GM23338 (cell line): ENCODE measurements at regions not wholly inside any gene's neighbourhood (a gene's known extent, or its start where the extent isn't known, plus 50 kb on each side); places are given as distances from the start of the nearest gene placed in this dataset.

Source experiments
- ATAC-seq: fragments of 200-7000 bp; cut with Tn5 transposase; 3 replicates; pipeline ENCODE4 v1.9.1; 2020
- DNase-seq: peaks from one replicate; pipeline ENCODE4 v3.0.0-alpha.2; 2015; ENCODE audit warnings: low spot score
- H2AFZ ChIP-seq: fragments of 200-600 bp; sonication (generic); 2 replicates; pipeline ENCODE4 v1.8.0; 2016; ENCODE audit warnings: antibody characterized with exemption, mild to moderate bottlenecking, moderate library complexity
- H3F3A ChIP-seq: fragments of 200-600 bp; sonication (generic); replicated peaks from 2 replicates; pipeline ENCODE4 v1.8.0; 2017; ENCODE audit warnings: antibody characterized with exemption, mixed run types, low read depth
- H3K27ac ChIP-seq: fragments of 200-600 bp; sonication (generic); 2 replicates; pipeline ENCODE4 v1.6.1; 2016; ENCODE audit warnings: low read depth
- H3K27me3 ChIP-seq: fragments of 200-600 bp; sonication (generic); 2 replicates; pipeline ENCODE4 v1.8.0; 2016; ENCODE audit warnings: mild to moderate bottlenecking, mixed run types, moderate library complexity; ENCODE audit not compliant: insufficient read depth
- H3K36me3 ChIP-seq: fragments of 200-600 bp; sonication (generic); 2 replicates; pipeline ENCODE4 v1.8.0; 2016; ENCODE audit warnings: mild to moderate bottlenecking; ENCODE audit not compliant: insufficient read depth
- H3K4me1 ChIP-seq: fragments of 200-600 bp; sonication (generic); 2 replicates; pipeline ENCODE4 v1.8.0; 2016; ENCODE audit warnings: mild to moderate bottlenecking, moderate library complexity; ENCODE audit not compliant: insufficient read depth
- H3K4me2 ChIP-seq: fragments of 200-600 bp; sonication (generic); 2 replicates; pipeline ENCODE4 v1.7.1; 2017; ENCODE audit warnings: mixed run types
- H3K4me3 ChIP-seq: fragments of 200-600 bp; sonication (generic); 2 replicates; pipeline ENCODE4 v1.6.1; 2016; ENCODE audit warnings: mixed run types
- H3K79me2 ChIP-seq: fragments of 200-600 bp; sonication (generic); replicated peaks from 2 replicates; pipeline ENCODE4 v1.8.0; 2017; ENCODE audit warnings: mild to moderate bottlenecking; ENCODE audit not compliant: insufficient read depth
- H3K9me2 ChIP-seq: fragments of 200-600 bp; sonication (generic); 2 replicates; pipeline ENCODE4 v1.8.0; 2017; ENCODE audit not compliant: insufficient read depth
- H4K20me1 ChIP-seq: fragments of 200-600 bp; sonication (generic); replicated peaks from 2 replicates; pipeline ENCODE4 v1.8.0; 2017; ENCODE audit warnings: mild to moderate bottlenecking; ENCODE audit not compliant: insufficient read depth
- H3K27ac Mint-ChIP-seq: 2 replicates; pipeline ENCODE4 v1.8.0; 2020; ENCODE audit warnings: inconsistent platforms, mild to moderate bottlenecking, moderate library complexity, mixed read lengths
- H3K27me3 Mint-ChIP-seq: 3 replicates; pipeline ENCODE4 v1.8.0; 2022; ENCODE audit warnings: low read depth, mild to moderate bottlenecking, moderate library complexity, mixed read lengths, inconsistent platforms; ENCODE audit not compliant: insufficient read depth, poor library complexity
- H3K36me3 Mint-ChIP-seq: 3 replicates; pipeline ENCODE4 v1.8.0; 2021; ENCODE audit warnings: low read depth, mild to moderate bottlenecking, inconsistent platforms, moderate library complexity, mixed read lengths
- H3K4me1 Mint-ChIP-seq: 3 replicates; pipeline ENCODE4 v1.8.0; 2020; ENCODE audit warnings: mild to moderate bottlenecking, inconsistent platforms, mixed read lengths
- H3K4me3 Mint-ChIP-seq: 3 replicates; pipeline ENCODE4 v1.8.0; 2021; ENCODE audit warnings: moderate library complexity, mild to moderate bottlenecking, inconsistent platforms, mixed read lengths
- H3K9me3 Mint-ChIP-seq: 3 replicates; pipeline ENCODE4 v1.8.0; 2020; ENCODE audit warnings: moderate library complexity, mild to moderate bottlenecking, inconsistent platforms, mixed read lengths
- CREB1 ChIP-seq: fragments of 250-450 bp; sonication (Bioruptor Pico); IDR thresholded peaks from 2 replicates; pipeline ENCODE4 v1.5.0; 2020; ENCODE audit warnings: low read depth, mild to moderate bottlenecking, moderate library complexity
- ETS1 ChIP-seq: IDR thresholded peaks from 2 replicates; pipeline ENCODE4 v1.6.1; 2016; ENCODE audit warnings: antibody characterized with exemption
- EZH2 ChIP-seq: fragments of 200-600 bp; sonication (generic); IDR thresholded peaks from one replicate; pipeline ENCODE4 v1.8.0; 2017; ENCODE audit warnings: antibody characterized with exemption, mild to moderate bottlenecking, low read depth; ENCODE audit not compliant: unreplicated experiment
- EZH2phosphoT487 ChIP-seq: fragments of 200-600 bp; sonication (generic); IDR thresholded peaks from one replicate; pipeline ENCODE4 v1.8.1; 2018; ENCODE audit warnings: antibody characterized with exemption; ENCODE audit not compliant: unreplicated experiment
- NANOG ChIP-seq: IDR thresholded peaks from 2 replicates; pipeline ENCODE4 v1.6.1; 2016; ENCODE audit warnings: antibody characterized with exemption, borderline replicate concordance
- POLR2AphosphoS5 ChIP-seq: IDR thresholded peaks from 2 replicates; pipeline ENCODE4 v1.6.1; 2016; ENCODE audit warnings: antibody characterized with exemption, low read depth
- REST ChIP-seq: IDR thresholded peaks from one replicate; pipeline ENCODE4 v1.6.1; 2018; ENCODE audit warnings: antibody characterized with exemption; ENCODE audit not compliant: unreplicated experiment
- STAT1 ChIP-seq: IDR thresholded peaks from one replicate; pipeline ENCODE4 v1.6.1; 2016; ENCODE audit warnings: antibody characterized with exemption; ENCODE audit not compliant: unreplicated experiment
- ZNF114 ChIP-seq: fragments of 250-450 bp; sonication (Bioruptor Pico); IDR thresholded peaks from 2 replicates; pipeline ENCODE4 v1.5.0; 2020; ENCODE audit warnings: mild to moderate bottlenecking, moderate library complexity
- ZNF331 ChIP-seq: fragments of 250-450 bp; sonication (Bioruptor Pico); IDR thresholded peaks from 2 replicates; pipeline ENCODE4 v1.5.0; 2020; ENCODE audit warnings: low read depth, mild to moderate bottlenecking, moderate library complexity
- ZNF462 ChIP-seq: fragments of 250-450 bp; sonication (Bioruptor Pico); IDR thresholded peaks from 2 replicates; pipeline ENCODE4 v1.5.0; 2020; ENCODE audit warnings: mild to moderate bottlenecking, moderate library complexity

GRCh38 chr2:21431078-21431477 is 307.3 kb downstream of the TDRD15 start:
- H3K4me2 ChIP-seq, result no peak overlapping the region
- H3K4me1 ChIP-seq, result no peaks in the 10 kb centered on the region
- H2AFZ ChIP-seq, result no peak overlapping the region
- no peaks in the 10 kb centered on the region for H3K27me3 ChIP-seq
- Mint-ChIP-seq H3K4me1 (peaks cover 3% of the 10 kb centered on the region; the same call in 2 of the 3 replicates), H3K27me3 (no peaks in the 10 kb centered on the region), H3K36me3 (peaks cover 3% of the 10 kb centered on the region; the same call in 2 of the 3 replicates), H3K27ac (no peak overlapping the region), H3K9me3 (peaks cover 3% of the 10 kb centered on the region; the same call in 2 of the 3 replicates), H3K4me3 (no peak overlapping the region)
- TF ChIP-seq CREB1 (CRISPR knock-in tag), result no peak
- no peak for TF ChIP-seq NANOG
- TF ChIP-seq ZNF114, result no peak
- TF ChIP-seq POLR2AphosphoS5, result no peak
- no peak for TF ChIP-seq EZH2phosphoT487
- TF ChIP-seq REST, result no peak
- no peak for TF ChIP-seq ZNF331 (CRISPR knock-in tag)
- no peak for TF ChIP-seq ETS1
- TF ChIP-seq STAT1, result no peak
- no peak for TF ChIP-seq EZH2
- TF ChIP-seq ZNF462 (CRISPR knock-in tag), result no peak
- 0 out of 2 replicates have a peak, but pooled peaks cover 7% of the 10 kb centered on the region for H3K9me2 ChIP-seq
- no peak overlapping the region for H3K27ac ChIP-seq
- H3K4me3 ChIP-seq, result no peak overlapping the region
- no peaks in the 10 kb centered on the region for H3F3A ChIP-seq
- no peak for ATAC-seq
- no peak for DNase-seq
- H3K79me2 ChIP-seq, result no peaks in the 10 kb centered on the region
- H3K36me3 ChIP-seq, result 0 out of 2 replicates have a peak, but pooled peaks cover 3% of the 10 kb centered on the region
- no peaks in the 10 kb centered on the region for H4K20me1 ChIP-seq
